Astrocyte of the spinal cord (primary cell): ENCODE measurements at regions not wholly inside any gene's neighbourhood (a gene's known extent, or its start where the extent isn't known, plus 50 kb on each side); places are given as distances from the start of the nearest gene placed in this dataset.

Source experiments
- DNase-seq: peaks from one replicate; pipeline ENCODE4 v3.0.0; 2011; ENCODE audit warnings: low read depth, low spot score
- H3K4me3 ChIP-seq: 2 replicates; pipeline ENCODE4 v1.5.1; 2011; ENCODE audit warnings: low read depth, mild to moderate bottlenecking, low read length, moderate library complexity
- CTCF ChIP-seq: IDR thresholded peaks from 2 replicates; pipeline ENCODE4 v1.5.1; 2012; ENCODE audit warnings: low read depth, mild to moderate bottlenecking, low read length, inconsistent platforms
- in situ Hi-C: cut with HindIII; loops from 2 replicates; pipeline ENCODE4 v1.10.0; 2017; ENCODE audit warnings: low sequenced_read_pairs

GRCh38 chr17:77861981-77862645, 96.4 kb upstream of the TNRC6C start:
- in situ Hi-C loops = no loop called here
- no peak for DNase-seq
- TF ChIP-seq CTCF = no peak
- no peak overlapping the region for H3K4me3 ChIP-seq

- no peak for TF ChIP-seq CTCF
- in situ Hi-C loops = no loop called here
These were observed 95.4 kb upstream of the TNRC6C start for GRCh38 chr17:77862890-77863813.

GRCh38 chr17:77863814-77864161, 94.7 kb upstream of the TNRC6C start:
- no peak overlapping the region for H3K4me3 ChIP-seq
- no peak for TF ChIP-seq CTCF
- DNase-seq = no peak
- in situ Hi-C loops = no loop called here

More at GRCh38 chr17:77862890-77863813, 95.4 kb upstream of the TNRC6C start:
- no peak for DNase-seq
- no peak overlapping the region for H3K4me3 ChIP-seq

- no peak for TF ChIP-seq CTCF
- in situ Hi-C loops = no loop called here
- DNase-seq = no peak
- no peak overlapping the region for H3K4me3 ChIP-seq
These were observed 94.0 kb upstream of the TNRC6C start for GRCh38 chr17:77864234-77865111.

GRCh38 chr17:77865112-77865611, 93.3 kb upstream of the TNRC6C start:
- no peak for TF ChIP-seq CTCF
- in situ Hi-C loops = no loop called here
- DNase-seq = no peak
- H3K4me3 ChIP-seq = no peak overlapping the region

GRCh38 chr17:77865716-77866115, 92.8 kb upstream of the TNRC6C start:
- DNase-seq = no peak
- H3K4me3 ChIP-seq = no peak overlapping the region
- in situ Hi-C loops = no loop called here
- TF ChIP-seq CTCF = no peak
